ENCODE measurements at regions not wholly inside any gene's neighbourhood (a gene's known extent, or its start where the extent isn't known, plus 50 kb on each side); places are given as distances from the start of the nearest gene placed in this dataset.
"Not testable (repeated sequence)": the region's sequence is repeated elsewhere in the genome, so short reads cannot be mapped to it uniquely, and the experiment has no call there.

DNA sequence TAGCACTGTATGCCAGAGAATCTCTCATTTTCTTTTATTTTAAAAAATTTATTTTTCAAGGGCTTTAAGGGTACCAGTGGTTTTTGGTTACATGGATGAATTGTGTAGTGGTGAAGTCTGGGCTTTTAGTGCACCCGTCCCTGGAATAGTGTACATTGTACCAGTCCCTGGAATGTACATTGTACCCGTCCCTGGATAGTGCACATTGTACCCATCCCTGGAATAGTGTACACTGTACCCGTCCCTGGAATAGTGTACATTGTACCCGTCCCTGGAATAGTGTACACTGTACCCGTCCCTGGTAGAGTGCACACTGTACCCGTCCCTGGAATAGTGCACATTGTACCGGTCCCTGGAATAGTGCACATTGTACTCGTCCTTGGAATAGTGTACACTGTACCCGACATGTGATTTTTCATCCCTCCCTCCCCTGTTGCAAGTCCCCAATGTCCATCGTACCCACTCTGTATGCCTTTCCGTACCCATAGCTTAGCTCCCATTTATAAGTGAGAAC lies 56.1 kb upstream of the HELT start:
- no peaks in the 10 kb centered on the region for H3K36me3 ChIP-seq
- no peak overlapping the region for H3K4me3 ChIP-seq
- DNase-seq, result no peak
- no peak for TF ChIP-seq POLR2AphosphoS5 (IDR thresholded peaks at IDR 0.05)
- no peak for TF ChIP-seq POLR2A (IDR thresholded peaks at IDR 0.05)
- TF ChIP-seq, protein P1, sequence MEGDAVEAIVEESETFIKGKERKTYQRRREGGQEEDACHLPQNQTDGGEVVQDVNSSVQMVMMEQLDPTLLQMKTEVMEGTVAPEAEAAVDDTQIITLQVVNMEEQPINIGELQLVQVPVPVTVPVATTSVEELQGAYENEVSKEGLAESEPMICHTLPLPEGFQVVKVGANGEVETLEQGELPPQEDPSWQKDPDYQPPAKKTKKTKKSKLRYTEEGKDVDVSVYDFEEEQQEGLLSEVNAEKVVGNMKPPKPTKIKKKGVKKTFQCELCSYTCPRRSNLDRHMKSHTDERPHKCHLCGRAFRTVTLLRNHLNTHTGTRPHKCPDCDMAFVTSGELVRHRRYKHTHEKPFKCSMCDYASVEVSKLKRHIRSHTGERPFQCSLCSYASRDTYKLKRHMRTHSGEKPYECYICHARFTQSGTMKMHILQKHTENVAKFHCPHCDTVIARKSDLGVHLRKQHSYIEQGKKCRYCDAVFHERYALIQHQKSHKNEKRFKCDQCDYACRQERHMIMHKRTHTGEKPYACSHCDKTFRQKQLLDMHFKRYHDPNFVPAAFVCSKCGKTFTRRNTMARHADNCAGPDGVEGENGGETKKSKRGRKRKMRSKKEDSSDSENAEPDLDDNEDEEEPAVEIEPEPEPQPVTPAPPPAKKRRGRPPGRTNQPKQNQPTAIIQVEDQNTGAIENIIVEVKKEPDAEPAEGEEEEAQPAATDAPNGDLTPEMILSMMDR (IDR thresholded peaks at IDR 0.05 in 8 of 11, conservative IDR thresholded peaks at IDR 0.05 in 3 of 11), result no peak
- no peaks in the 10 kb centered on the region for H3K9me3 ChIP-seq
- intact Hi-C loops (cut with DNase I; ENCODE audit: low total_unique reads), result no loop called here
- H3K4me1 ChIP-seq, result peaks cover 0 to 4% (median 0%) of the 10 kb centered on the region in 6 donors
- H3K27ac ChIP-seq, result no peak overlapping the region
- WGBS, 5 donors, result 86 to 93% (median 89%) methylated on average over 8 to 11 of the region's 11 CpGs
- H3K27me3 ChIP-seq (replicated peaks in 1 of 7), result no peaks in the 10 kb centered on the region

- H3K9me3 ChIP-seq; H3K27ac ChIP-seq; H3K4me1 ChIP-seq; H3K27me3 ChIP-seq (replicated peaks in 1 of 7); H3K36me3 ChIP-seq; intact Hi-C loops (cut with DNase I; ENCODE audit: low total_unique reads); H3K4me3 ChIP-seq; DNase-seq: not testable (repeated sequence)
- 90 to 97% (median 95%) methylated on average over 23 to 50 of the region's 50 CpGs for WGBS, 5 donors
Measured at GRCh38 chr4:184965230-184966050, 52.9 kb upstream of the HELT start.

DNA sequence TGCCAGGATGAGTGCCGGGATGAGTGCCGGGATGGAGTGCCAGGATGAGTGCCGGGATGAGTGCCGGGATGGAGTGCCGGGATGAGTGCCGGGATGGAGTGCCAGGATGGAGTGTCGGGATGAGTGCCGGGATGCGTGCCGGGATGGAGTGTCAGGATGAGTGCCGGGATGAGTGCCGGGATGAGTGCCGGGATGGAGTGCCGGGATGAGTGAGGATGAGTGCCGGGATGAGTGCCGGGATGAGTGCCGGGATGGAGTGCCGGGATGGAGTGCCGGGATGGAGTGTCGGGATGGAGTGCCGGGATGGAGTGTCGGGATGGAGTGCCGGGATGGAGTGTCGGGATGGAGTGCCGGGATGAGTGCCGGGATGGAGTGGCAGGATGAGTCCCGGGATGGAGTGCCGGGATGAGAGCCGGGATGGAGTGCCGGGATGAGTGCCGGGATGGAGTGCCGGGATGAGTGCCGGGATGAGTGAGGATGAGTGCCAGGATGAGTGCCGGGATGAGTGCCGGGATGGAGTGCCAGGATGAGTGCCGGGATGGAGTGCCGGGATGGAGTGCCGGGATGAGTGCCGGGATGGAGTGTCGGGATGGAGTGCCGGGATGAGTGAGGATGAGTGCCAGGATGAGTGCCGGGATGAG lies 52.1 kb upstream of the HELT start:
- WGBS, 5 donors, result 92 to 97% (median 95%) methylated on average over 21 to 35 of the region's 42 CpGs
- not testable (repeated sequence) for H3K4me3 ChIP-seq, DNase-seq

DNA sequence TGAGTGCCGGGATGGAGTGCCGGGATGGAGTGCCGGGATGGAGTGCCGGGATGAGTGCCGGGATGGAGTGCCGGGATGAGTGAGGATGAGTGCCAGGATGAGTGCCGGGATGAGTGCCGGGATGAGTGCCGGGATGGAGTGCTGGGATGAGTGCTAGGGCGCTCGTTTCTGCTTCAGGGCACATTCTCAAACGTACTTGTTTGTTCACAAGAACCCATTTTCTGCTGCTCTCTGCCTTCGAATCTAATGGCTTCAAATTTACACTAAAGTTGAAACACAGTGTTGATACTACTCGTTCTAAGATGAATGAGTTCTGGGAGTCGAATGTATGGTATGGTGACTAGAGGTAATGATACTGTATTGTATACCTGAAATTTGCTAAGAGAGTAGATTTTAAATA lies 50.6 kb upstream of the HELT start:
- intact Hi-C loops (cut with DNase I; ENCODE audit: low total_unique reads); H3K4me3 ChIP-seq; DNase-seq; H3K27ac ChIP-seq; H3K36me3 ChIP-seq; H3K9me3 ChIP-seq; H3K4me1 ChIP-seq; H3K27me3 ChIP-seq (replicated peaks in 1 of 7): not testable (repeated sequence)
- WGBS, 5 donors, result 84 to 95% (median 94%) methylated on average over 11 to 15 of the region's 15 CpGs

More for the DNA sequence above, 52.1 kb upstream of the HELT start:
- H3K9me3 ChIP-seq; H3K36me3 ChIP-seq; intact Hi-C loops (cut with DNase I; ENCODE audit: low total_unique reads); H3K4me1 ChIP-seq; H3K27me3 ChIP-seq (replicated peaks in 1 of 7); H3K27ac ChIP-seq: not testable (repeated sequence)

DNA sequence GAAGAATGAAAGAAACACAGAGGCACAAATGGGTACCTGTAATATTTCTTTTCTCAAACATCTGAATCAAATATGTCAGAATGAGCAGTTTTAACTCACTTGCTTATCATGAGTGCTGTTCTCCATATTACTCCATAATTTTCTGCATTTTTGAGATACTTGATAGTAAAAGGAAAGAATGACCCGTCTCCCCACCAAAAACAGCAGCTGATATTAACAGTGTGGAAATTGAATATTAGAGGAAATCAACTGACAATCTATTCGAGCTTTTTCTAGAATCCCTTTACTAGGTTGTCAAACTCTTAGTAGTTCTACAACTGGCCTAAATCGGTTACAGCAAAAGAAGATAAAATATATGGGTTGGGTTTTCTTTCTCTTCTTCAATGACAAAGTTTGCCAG lies 49.9 kb upstream of the HELT start:
- no peak overlapping the region for H3K27ac ChIP-seq
- H3K4me3 ChIP-seq, result no peak overlapping the region
- no peaks in the 10 kb centered on the region for H3K27me3 ChIP-seq (replicated peaks in 1 of 7)
- peaks cover 0 to 9% (median 0%) of the 10 kb centered on the region in 8 donors for H3K9me3 ChIP-seq
- DNase-seq, result no peak
- no peaks in the 10 kb centered on the region for H3K36me3 ChIP-seq
- H3K4me1 ChIP-seq, result no peaks in the 10 kb centered on the region
- TF ChIP-seq, protein P1 (IDR thresholded peaks at IDR 0.05 in 8 of 11, conservative IDR thresholded peaks at IDR 0.05 in 3 of 11), result no peak
- TF ChIP-seq POLR2A (IDR thresholded peaks at IDR 0.05) (no peak), POLR2AphosphoS5 (IDR thresholded peaks at IDR 0.05) (no peak)
- WGBS, 5 donors, result 83 to 91% (median 89%) methylated on average over 3 of the region's 3 CpGs
- intact Hi-C loops (cut with DNase I; ENCODE audit: low total_unique reads), result no loop called here

Small RNAs in the stretch of these regions (microRNA-seq; reads per million reads assigned to microRNA genes)
- 0 reads per million in 3 donors for gene MIR4455

Small RNAs in the stretch of these regions (small RNA-seq; reads per million reads assigned to genes)
- 0 reads per million in 4 donors for gene MIR4455
